Upper lobe of left lung (tissue), 4 donors: ENCODE measurements at regions not wholly inside any gene's neighbourhood (a gene's known extent, or its start where the extent isn't known, plus 50 kb on each side); places are given as distances from the start of the nearest gene placed in this dataset.
"Not testable (repeated sequence)": the region's sequence is repeated elsewhere in the genome, so short reads cannot be mapped to it uniquely, and the experiment has no call there.

Experiments
- CTCF ChIP-seq, 6 experiments: fragments of 450-650 bp in 4 of 6; fragments of 200-600 bp in 2 of 6; sonication (generic) in 2 of 6; IDR thresholded peaks; one replicate each; pipeline ENCODE4 v1.5.1; 2016 to 2019; ENCODE audit warnings: antibody characterized with exemption in 6 of 6
- POLR2A ChIP-seq, 4 donors: fragments of 450-650 bp; IDR thresholded peaks; one replicate each; pipeline ENCODE4 v1.5.1; 2016 to 2017; ENCODE audit warnings: antibody characterized with exemption in 4 of 4, mild to moderate bottlenecking in 2 of 4

- TF ChIP-seq CTCF, POLR2A (IDR thresholded peaks at IDR 0.05): not testable (repeated sequence)
Measured at GRCh38 chr21:9068622-9069021, 1452.8 kb upstream of the TPTE start.
